ENCODE measurements at regions not wholly inside any gene's neighbourhood (a gene's known extent, or its start where the extent isn't known, plus 50 kb on each side); places are given as distances from the start of the nearest gene placed in this dataset.

- no peak for TF ChIP-seq CTCF (IDR thresholded peaks at IDR 0.05)
- TF ChIP-seq POLR2AphosphoS5 (IDR thresholded peaks at IDR 0.05), result no peak
- no peak for TF ChIP-seq POLR2A (IDR thresholded peaks at IDR 0.05)
- TF ChIP-seq EP300 (IDR thresholded peaks at IDR 0.05; ENCODE audit: low read depth), result no peak
- no peaks in the 10 kb centered on the region for H3K9me3 ChIP-seq
- H3K27ac ChIP-seq, result no peak overlapping the region
These were observed 237.6 kb upstream of the HAND2 start for GRCh38 chr4:173767650-173768049.

GRCh38 chr4:173766171-173766600, 236.2 kb upstream of the HAND2 start:
- in situ Hi-C loops (cut with MboI; ENCODE audit: low pct_ligation_motif_present in 1 of 4, low pct_unique_long_range_greater_than_20kb in 1 of 4, low sequenced_read_pairs in 3 of 4), result no loop called here
- Histone ChIP-seq H3K4me1 (no peaks in the 10 kb centered on the region), H3K9me3 (no peaks in the 10 kb centered on the region), H3K27ac (no peak overlapping the region), H3K4me3 (no peak overlapping the region), H3K27me3 (no peaks in the 10 kb centered on the region), H3K36me3 (no peaks in the 10 kb centered on the region)
- intact Hi-C loops (cut with DNase I; ENCODE audit: low total_unique reads), result no loop called here
- TF ChIP-seq POLR2A (IDR thresholded peaks at IDR 0.05) (no peak), POLR2AphosphoS5 (IDR thresholded peaks at IDR 0.05) (no peak), CTCF (IDR thresholded peaks at IDR 0.05) (no peak), EP300 (IDR thresholded peaks at IDR 0.05; ENCODE audit: low read depth) (no peak)
- 17 to 33% methylated on average over 1 of the region's 1 CpG for WGBS, 2 donors (ENCODE audit: low coverage in 1 of 2)
- DNase-seq, result no peak

More at GRCh38 chr4:173767650-173768049, 237.6 kb upstream of the HAND2 start:
- in situ Hi-C loops (cut with MboI; ENCODE audit: low pct_ligation_motif_present in 1 of 4, low pct_unique_long_range_greater_than_20kb in 1 of 4, low sequenced_read_pairs in 3 of 4), result no loop called here
- WGBS, 2 donors (ENCODE audit: low coverage in 1 of 2), result 63 to 76% methylated on average over 5 of the region's 5 CpGs
- Histone ChIP-seq H3K4me1 (no peaks in the 10 kb centered on the region), H3K36me3 (no peaks in the 10 kb centered on the region), H3K4me3 (no peak overlapping the region), H3K27me3 (no peaks in the 10 kb centered on the region)
- intact Hi-C loops (cut with DNase I; ENCODE audit: low total_unique reads), result no loop called here
- DNase-seq, result no peak

- in situ Hi-C loops (cut with MboI; ENCODE audit: low pct_ligation_motif_present in 1 of 4, low pct_unique_long_range_greater_than_20kb in 1 of 4, low sequenced_read_pairs in 3 of 4), result no loop called here
- 84% methylated on average over 4 of the region's 4 CpGs; no CpG with 5 or more reads in 1 of the 2 donors for WGBS, 2 donors (ENCODE audit: low coverage in 1 of 2)
These were observed 235.7 kb upstream of the HAND2 start for GRCh38 chr4:173765751-173766150.

GRCh38 chr4:173763389-173763788, 233.4 kb upstream of the HAND2 start:
- 68 to 71% methylated on average over 3 to 4 of the region's 4 CpGs for WGBS, 2 donors (ENCODE audit: low coverage in 1 of 2)
- in situ Hi-C loops (cut with MboI; ENCODE audit: low pct_ligation_motif_present in 1 of 4, low pct_unique_long_range_greater_than_20kb in 1 of 4, low sequenced_read_pairs in 3 of 4), result no loop called here
- H3K4me3 ChIP-seq, result no peak overlapping the region
- no peaks in the 10 kb centered on the region for H3K27me3 ChIP-seq
- intact Hi-C loops (cut with DNase I; ENCODE audit: low total_unique reads), result no loop called here
- TF ChIP-seq CTCF (IDR thresholded peaks at IDR 0.05), result no peak
- TF ChIP-seq POLR2A (IDR thresholded peaks at IDR 0.05), result no peak
- TF ChIP-seq POLR2AphosphoS5 (IDR thresholded peaks at IDR 0.05), result no peak
- no peak overlapping the region for H3K27ac ChIP-seq
- H3K9me3 ChIP-seq, result no peaks in the 10 kb centered on the region
- H3K36me3 ChIP-seq, result no peaks in the 10 kb centered on the region
- peaks cover 0 to 7% (median 0%) of the 10 kb centered on the region in 4 donors for H3K4me1 ChIP-seq
- no peak for DNase-seq

More at GRCh38 chr4:173765751-173766150, 235.7 kb upstream of the HAND2 start:
- H3K36me3 ChIP-seq, result no peaks in the 10 kb centered on the region
- TF ChIP-seq CTCF (IDR thresholded peaks at IDR 0.05), result no peak
- TF ChIP-seq EP300 (IDR thresholded peaks at IDR 0.05; ENCODE audit: low read depth), result no peak
- TF ChIP-seq POLR2A (IDR thresholded peaks at IDR 0.05), result no peak
- TF ChIP-seq POLR2AphosphoS5 (IDR thresholded peaks at IDR 0.05), result no peak
- no peak overlapping the region for H3K27ac ChIP-seq
- no peak overlapping the region for H3K4me3 ChIP-seq
- H3K27me3 ChIP-seq, result no peaks in the 10 kb centered on the region
- H3K9me3 ChIP-seq, result no peaks in the 10 kb centered on the region
- H3K4me1 ChIP-seq, result no peaks in the 10 kb centered on the region
- DNase-seq, result no peak
- intact Hi-C loops (cut with DNase I; ENCODE audit: low total_unique reads), result no loop called here

Data from transverse colon (tissue), 4 donors.